ENCODE measurements at regions not wholly inside any gene's neighbourhood (a gene's known extent, or its start where the extent isn't known, plus 50 kb on each side); places are given as distances from the start of the nearest gene placed in this dataset.

GRCh38 chr7:136513744-136514143 lies 354.7 kb upstream of the CHRM2 start:
- TF ChIP-seq CTCF (IDR thresholded peaks at IDR 0.05; ENCODE audit: poor library complexity), result no peak
- no peak for TF ChIP-seq EZH2 (IDR thresholded peaks at IDR 0.05; ENCODE audit: borderline replicate concordance)
- no peak for TF ChIP-seq EZH2phosphoT487 (IDR thresholded peaks at IDR 0.05; ENCODE audit: low read depth, severe bottlenecking, unreplicated experiment)
